IMR-90 (cell line): ENCODE measurements at regions not wholly inside any gene's neighbourhood (a gene's known extent, or its start where the extent isn't known, plus 50 kb on each side); places are given as distances from the start of the nearest gene placed in this dataset.

Experiments used
- BHLHE40 ChIP-seq: fragments of 150-350 bp; IDR thresholded peaks from 2 replicates; pipeline ENCODE4 v1.6.1; 2016; ENCODE audit warnings: mild to moderate bottlenecking, low read depth, low read length
- CEBPB ChIP-seq: IDR thresholded peaks from 2 replicates; pipeline ENCODE4 v1.6.1; 2012; ENCODE audit warnings: low read depth, low read length, improper control_type of control experiment
- CHD1 ChIP-seq: IDR thresholded peaks from 2 replicates; pipeline ENCODE4 v1.6.1; 2012; ENCODE audit warnings: low read depth, low read length, improper control_type of control experiment
- CTCF ChIP-seq: conservative IDR thresholded peaks from 2 replicates; pipeline ENCODE4 v1.5.1; 2012; ENCODE audit warnings: mild to moderate bottlenecking, low read depth, low read length, improper control_type of control experiment
- MXI1 ChIP-seq: IDR thresholded peaks from 2 replicates; pipeline ENCODE4 v1.6.1; 2012; ENCODE audit warnings: low read depth, mild to moderate bottlenecking, low read length, moderate library complexity, borderline replicate concordance
- POLR2A ChIP-seq: IDR thresholded peaks from 2 replicates; pipeline ENCODE4 v1.6.1; 2012; ENCODE audit warnings: mild to moderate bottlenecking, low read depth, low read length
- RAD21 ChIP-seq: IDR thresholded peaks from 2 replicates; pipeline ENCODE4 v1.6.1; 2012; ENCODE audit warnings: low read length, improper control_type of control experiment
- SMC3 ChIP-seq: fragments of 150-350 bp; IDR thresholded peaks from 2 replicates; pipeline ENCODE4 v1.6.1; 2016; ENCODE audit warnings: low read depth, mild to moderate bottlenecking, antibody characterized with exemption, low read length, moderate library complexity

- no peak for TF ChIP-seq CTCF
- no peak for TF ChIP-seq MXI1
- TF ChIP-seq POLR2A = no peak
- TF ChIP-seq CEBPB = no peak
- no peak for TF ChIP-seq SMC3
- no peak for TF ChIP-seq BHLHE40
- TF ChIP-seq RAD21 = no peak
- no peak for TF ChIP-seq CHD1
Measured at GRCh38 chr4:147101678-147102077, 156.0 kb upstream of the TTC29 start.
